ENCODE measurements at regions not wholly inside any gene's neighbourhood (a gene's known extent, or its start where the extent isn't known, plus 50 kb on each side); places are given as distances from the start of the nearest gene placed in this dataset.

GRCh38 chr3:104642827-104643226 is 723.9 kb upstream of the ALCAM start:
- no peak for TF ChIP-seq CTCF (IDR thresholded peaks at IDR 0.05)
- TF ChIP-seq POLR2AphosphoS5 (IDR thresholded peaks at IDR 0.05), result no peak
- no peak for TF ChIP-seq POLR2A (IDR thresholded peaks at IDR 0.05)
- no peak for TF ChIP-seq EP300 (IDR thresholded peaks at IDR 0.05)

All from sigmoid colon (tissue), 4 donors.